Ovary (tissue), 3 donors: ENCODE measurements at regions not wholly inside any gene's neighbourhood (a gene's known extent, or its start where the extent isn't known, plus 50 kb on each side); places are given as distances from the start of the nearest gene placed in this dataset.

Source experiments
- CTCF ChIP-seq, 3 donors: fragments of 450-650 bp in 2 of 3; fragments of 200-600 bp in 1 of 3; IDR thresholded peaks; one replicate each; pipeline versions ENCODE4 v1.5.1 to v1.8.0; 2016 to 2022; ENCODE audit warnings: antibody characterized with exemption in 3 of 3, mild to moderate bottlenecking in 1 of 3
- EP300 ChIP-seq: sonication (generic); formaldehyde crosslinking; IDR thresholded peaks from one replicate; pipeline ENCODE4 v1.6.1; 2017; ENCODE audit warnings: antibody characterized with exemption
- POLR2A ChIP-seq: fragments of 450-650 bp; IDR thresholded peaks from one replicate; pipeline ENCODE4 v1.6.1; 2017; ENCODE audit warnings: antibody characterized with exemption, mild to moderate bottlenecking, moderate library complexity
- donor health status: DM: no; HTN: no; CAD: no.

GRCh38 chr13:67859904-67860303, 629.8 kb upstream of the PCDH9 start:
- TF ChIP-seq CTCF (IDR thresholded peaks at IDR 0.05), result no peak
- TF ChIP-seq POLR2A, result no peak
- no peak for TF ChIP-seq EP300
